CD4-positive, alpha-beta T cell treated with Interleukin-17A for 1 hour (primary cell): ENCODE measurements at regions not wholly inside any gene's neighbourhood (a gene's known extent, or its start where the extent isn't known, plus 50 kb on each side); places are given as distances from the start of the nearest gene placed in this dataset.
"Not testable (repeated sequence)": the region's sequence is repeated elsewhere in the genome, so short reads cannot be mapped to it uniquely, and the experiment has no call there.

Source experiments
- DNase-seq: peaks from one replicate; pipeline ENCODE4 v3.0.0-alpha.2; 2020

DNA sequence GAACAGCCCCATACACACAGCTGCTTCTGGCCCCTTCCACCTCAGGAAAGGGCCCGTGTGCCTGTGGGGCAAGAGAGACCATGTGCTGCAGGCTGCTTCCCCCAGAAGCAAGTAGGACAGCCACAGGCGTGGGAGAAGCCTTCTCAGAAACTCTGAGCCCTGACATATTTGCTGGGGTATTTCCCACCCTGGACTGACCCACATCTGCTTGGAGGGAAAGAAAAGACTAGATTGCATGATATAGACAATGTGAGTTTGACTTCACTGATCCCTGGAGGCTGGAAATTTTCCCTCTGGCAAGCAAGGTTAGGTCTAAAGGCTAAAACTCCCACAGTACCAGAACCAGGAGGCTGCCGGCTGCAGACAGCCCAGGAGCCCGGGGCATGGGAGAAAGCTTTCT is 213.3 kb upstream of the SSTR4 start:
- DNase-seq, result no peak

DNA sequence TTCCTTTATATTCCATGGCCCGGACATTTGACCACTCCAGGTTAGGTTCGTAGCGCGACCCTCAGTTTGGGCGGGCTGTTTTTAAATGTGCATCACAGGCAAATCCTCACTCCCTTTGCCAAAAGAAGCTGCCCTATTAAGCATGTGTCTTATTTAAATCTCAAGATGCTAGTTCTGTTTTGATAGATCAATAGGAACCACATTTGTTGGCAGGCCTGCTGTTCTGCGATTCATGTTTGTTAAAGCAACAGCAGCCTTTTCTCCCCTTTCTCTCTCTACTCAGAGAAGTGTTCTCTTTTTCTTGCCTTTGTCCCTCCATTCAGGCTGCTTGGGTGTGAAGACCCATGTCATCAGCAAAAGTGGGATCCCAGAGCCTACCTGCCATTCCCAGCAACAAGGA is 212.0 kb upstream of the SSTR4 start:
- no peak for DNase-seq

DNA sequence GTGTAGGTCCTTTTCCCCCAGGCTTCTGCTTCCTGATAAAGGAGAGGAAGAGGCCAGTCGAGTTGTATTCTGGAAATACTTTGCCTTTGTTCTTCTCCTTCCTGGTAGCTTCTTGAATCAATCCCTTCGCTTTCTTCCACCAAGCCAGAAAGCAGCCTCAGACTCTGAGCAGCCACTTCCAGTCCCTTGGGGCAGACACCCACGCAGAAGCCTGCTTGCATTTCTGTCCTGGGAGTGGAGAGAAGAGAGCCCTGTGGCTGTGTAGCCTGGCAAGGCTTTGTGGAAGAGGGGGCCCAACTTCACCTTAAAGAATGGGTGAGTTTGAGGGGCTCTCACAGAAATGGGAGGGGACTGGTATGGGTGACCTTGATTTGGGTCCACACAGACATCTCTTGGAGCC is 211.0 kb upstream of the SSTR4 start:
- DNase-seq, result no peak

DNA sequence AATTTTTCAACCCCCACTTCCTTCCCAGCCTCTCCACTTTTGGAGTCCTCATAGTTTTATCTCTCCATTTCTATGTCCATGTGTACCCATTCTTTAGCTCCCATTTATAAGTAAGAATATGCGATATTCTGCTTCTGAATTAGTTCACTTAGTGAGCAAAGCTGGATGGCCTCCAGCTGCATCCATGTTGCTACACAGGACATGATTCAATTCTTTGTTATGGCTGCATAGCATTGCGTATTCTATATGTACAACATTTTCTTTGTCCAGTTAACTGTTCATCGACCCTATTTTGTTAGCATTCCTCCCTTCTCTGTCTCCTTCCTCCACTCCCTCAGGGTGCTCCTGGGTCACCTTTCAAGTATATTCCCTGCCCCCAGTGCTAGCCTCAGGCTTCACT is 210.0 kb upstream of the SSTR4 start:
- DNase-seq, result no peak

DNA sequence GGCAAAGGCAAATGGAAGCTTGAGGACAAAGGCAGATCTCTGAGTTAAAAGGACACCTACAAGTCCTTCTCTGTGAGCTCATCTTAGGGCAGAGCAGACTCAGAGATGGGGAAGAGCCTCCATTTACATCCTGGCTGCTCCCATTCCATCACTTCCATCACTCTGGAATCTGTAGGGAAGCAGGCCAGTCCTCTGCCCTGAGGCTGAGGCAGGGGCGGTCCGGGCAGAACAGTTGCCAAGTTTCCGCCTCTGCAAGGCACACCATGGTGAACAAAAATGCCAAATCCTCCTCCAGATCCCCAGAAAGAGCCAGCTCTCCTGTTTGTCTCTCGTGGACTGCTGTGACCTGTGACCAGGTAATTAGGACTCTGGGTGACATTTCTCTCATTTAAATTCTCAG is 209.6 kb upstream of the SSTR4 start:
- no peak for DNase-seq

DNA sequence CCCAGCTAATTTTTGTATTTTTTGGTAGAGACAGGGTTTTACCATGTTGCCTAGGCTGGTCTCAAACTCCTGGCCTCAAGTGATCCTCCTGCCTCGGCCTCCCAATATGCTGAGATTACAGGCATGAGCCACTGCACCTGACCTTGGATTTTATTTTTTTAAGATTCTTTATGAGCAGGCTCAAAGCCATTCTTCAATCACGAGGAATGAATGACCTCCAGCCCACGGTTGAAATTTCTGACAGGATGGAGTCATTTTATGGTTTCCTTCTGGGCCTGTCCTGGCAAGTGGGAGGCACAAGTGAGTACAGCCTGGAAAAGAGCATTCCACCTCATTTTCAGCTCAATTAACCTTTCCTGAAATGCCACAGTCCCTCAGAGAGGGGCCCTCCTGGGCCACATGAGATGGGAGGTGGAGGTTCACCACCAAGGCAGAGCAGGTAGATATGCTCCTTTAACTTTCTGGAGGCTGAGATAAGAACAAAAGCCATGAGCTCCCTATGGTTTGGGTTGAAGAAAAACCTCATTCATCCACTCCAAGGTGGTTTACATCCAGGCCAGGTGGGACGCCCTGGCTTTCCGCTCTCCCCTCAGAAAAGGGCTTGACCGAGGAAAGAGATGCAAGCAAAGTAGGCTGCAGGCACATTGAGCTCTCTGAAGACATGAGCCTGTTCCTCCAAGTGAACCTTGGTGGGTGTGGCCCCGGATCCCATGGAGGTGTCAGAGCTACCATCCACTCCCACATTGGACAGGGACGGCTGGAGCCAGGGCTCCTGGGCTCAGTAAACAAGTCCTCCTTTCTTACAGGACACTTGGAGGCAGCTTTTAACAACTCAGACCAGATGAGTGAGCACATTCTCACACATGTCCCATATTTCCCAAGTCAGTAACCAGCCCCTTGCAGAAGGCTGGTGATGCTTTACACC is 208.5 kb upstream of the SSTR4 start:
- no peak for DNase-seq

DNA sequence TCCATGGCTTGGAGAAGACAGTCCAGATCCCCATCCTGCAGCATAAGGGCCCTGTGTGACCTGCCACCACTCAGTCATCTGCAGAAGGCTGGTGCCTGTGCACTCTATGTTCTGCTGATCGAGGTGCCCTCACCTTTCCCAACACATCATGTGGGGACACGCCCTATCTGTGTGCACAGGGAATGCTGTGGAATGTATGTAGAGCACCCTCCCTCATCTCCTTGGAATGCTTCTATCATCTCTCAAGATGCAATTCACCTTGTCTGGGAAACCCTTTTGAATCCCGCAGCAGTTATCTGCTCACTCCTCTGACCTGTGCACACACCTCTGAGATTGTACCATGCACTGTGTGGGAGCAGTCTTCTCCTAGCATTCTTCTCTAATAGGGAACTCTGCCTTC is 207.2 kb upstream of the SSTR4 start:
- no peak for DNase-seq

DNA sequence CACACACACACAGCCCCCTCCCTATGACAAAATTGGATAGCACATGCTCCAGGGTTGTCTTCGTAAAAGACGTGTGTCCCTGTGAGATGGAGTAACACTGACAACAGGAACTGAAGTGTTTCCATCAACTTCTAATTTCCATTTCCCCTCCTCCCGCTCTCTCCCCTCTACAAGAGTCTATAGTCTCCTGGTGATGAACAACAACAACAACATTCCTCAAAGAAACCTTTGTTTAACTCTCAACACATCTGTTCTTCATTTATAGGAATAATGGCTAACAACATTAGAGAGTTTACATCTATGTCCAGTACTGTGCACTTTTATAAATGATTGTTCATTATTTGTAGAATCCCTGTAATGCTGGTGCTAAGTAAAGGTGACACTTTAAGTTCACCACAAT is 205.8 kb upstream of the SSTR4 start:
- DNase-seq, result no peak

DNA sequence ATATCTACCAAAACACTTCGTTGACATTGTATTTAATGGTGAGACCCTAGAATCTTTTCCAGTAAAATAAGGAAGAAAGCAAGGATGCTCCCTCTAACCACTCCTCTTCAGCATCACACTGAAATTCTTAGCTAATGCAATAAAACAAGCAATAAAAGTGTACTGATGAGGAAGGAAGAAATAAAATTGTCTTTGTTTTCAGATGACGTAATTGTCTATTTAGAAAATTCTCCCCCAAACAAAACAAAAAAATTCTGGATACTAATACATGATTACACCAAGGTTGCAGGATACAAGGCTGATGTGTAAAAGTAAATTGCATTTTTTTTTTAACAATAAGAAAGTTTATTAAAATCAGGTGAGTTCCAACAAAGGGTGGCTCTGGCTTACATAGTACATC is 205.0 kb upstream of the SSTR4 start:
- DNase-seq, result no peak

DNA sequence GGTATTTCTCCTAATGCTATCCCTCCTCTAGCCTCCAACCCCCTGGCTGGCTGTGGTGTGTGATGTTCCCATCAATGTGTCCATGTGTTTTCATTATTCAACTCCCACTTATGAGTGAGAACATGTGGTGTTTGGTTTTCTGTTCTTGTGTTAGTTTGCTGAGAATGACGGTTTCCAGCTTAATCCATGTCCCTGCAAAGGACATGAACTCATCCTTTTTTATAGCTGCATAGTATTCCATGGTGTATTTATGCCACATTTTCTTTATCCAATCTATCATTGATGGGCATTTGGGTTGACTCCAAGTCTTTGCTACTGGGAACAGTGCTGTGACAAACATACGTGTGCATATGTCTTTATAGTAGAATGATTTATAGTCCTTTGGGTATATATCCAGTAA is 204.4 kb upstream of the SSTR4 start:
- not testable (repeated sequence) for DNase-seq

DNA sequence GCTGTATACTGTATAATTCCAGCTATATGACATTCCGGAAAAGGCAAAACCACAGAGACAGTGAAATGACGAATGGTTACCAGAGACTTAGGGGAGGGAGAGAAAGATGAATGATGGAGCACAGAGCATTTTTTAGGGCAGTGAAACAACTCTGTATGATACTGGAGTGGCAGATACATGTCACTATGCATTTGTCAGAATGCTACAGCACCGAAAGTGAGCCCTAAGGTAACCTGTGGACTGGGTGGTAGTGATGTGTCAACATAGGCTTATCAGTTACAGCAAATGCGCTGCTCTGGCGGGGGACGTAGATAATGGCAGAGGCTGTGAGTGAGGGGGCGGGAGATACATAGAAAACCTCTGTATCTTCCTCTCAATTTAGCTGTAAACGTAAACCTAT is 201.3 kb upstream of the SSTR4 start:
- DNase-seq, result no peak

DNA sequence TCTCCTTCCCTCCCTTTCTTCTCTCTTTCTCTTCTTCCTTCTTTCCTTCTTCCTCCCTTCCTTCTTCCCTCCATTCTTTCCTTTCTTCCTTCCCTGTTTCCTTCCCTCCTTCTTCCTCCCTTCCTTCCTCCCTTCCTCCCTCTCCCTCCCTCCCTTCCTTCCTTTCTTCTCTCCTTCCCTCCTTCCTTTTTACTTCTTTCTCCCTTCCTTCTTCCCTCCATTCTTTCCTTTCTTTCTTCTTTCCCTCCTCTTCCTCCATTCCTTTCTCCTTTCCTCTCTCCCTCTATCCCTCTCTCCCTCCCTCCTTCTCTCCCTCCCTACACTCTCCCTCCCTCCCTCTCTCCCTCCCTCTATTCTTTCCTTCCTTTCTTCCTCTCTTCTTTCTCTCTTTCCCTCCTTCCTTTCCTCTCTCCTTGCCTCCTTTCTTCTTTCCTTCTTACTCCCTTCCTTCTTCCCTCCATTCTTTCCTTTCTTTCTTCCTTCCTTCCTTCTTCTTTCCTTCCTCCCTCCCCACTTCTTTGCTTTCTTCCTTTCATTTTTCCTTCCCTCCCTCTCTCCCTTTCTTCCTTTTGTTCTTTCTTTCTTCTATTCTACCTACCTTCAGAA is 200.4 kb upstream of the SSTR4 start:
- DNase-seq, result no peak

DNA sequence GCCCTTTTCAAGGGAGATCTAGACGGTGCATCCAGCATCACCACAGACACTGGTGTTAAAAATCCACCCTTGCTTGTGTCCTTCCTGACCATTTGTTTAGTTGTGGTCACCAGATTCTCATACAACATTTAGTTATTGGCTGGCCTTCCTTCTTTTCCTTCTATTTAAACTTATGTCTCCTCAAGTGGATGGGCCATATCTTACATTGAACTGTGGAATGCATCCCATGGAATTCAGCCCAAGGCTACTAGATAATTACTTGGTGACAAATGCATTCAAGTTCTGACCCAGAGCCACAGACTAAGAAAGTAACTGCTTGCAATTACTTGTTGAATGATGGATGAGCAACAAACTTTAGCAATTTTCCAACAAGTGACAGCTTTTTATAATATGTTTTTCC is 198.9 kb upstream of the SSTR4 start:
- no peak for DNase-seq

DNA sequence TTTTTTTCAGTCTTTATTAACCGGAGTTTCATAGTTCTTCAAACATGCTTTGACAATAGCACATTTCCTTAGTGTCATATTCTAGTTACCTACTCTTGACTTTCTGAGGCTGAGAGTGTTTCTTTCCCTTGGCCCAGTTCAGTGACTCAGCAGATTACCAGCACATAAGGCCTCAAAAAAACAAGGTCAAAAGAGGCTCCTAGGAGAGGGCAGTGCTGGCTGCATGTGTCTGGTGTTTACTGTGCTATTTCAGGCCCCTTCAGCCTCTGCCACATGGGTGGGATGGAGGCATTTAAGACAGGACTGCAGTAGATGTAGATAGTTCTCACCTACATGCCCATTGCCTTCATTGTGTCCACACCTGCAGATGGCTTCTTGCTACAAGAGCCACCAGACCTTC is 198.2 kb upstream of the SSTR4 start:
- no peak for DNase-seq

DNA sequence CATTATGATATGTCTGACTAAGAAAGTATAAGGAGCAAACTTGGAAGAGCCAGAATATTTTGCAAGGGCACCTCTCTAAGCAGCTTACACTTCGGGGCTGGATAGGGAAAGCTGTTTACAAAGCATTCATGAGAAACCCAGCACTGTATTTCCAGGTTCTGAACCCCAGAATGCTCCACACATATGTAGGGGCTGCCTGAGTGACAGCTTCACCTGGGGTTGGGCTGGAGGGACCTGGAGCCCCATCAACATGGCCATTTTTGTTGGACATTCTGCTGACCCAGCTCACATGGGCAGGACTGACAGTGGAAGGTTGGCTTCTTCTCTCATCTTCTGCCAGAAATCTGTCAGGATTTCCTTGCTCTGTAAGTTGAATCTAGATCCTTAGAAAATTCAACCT is 197.1 kb upstream of the SSTR4 start:
- DNase-seq, result no peak

DNA sequence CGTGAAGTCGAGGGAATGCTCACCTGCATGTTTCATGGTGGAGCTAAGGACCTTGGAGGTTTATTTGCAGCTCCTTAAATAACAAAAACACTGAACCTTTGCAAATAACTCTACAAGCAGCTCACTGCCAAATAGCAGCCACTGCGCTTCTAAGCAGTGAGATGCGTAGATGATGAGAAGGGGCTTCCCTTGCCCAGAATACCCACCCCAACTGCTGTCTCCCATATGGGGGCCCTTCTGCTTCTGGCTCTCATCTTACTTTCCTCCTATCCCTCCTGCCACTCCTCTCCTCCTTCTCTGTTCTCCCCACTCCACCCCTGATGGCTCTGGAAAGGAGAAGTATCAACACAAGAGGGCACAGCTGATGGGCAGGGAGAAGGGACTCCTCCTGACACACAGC is 193.3 kb upstream of the SSTR4 start:
- no peak for DNase-seq

DNA sequence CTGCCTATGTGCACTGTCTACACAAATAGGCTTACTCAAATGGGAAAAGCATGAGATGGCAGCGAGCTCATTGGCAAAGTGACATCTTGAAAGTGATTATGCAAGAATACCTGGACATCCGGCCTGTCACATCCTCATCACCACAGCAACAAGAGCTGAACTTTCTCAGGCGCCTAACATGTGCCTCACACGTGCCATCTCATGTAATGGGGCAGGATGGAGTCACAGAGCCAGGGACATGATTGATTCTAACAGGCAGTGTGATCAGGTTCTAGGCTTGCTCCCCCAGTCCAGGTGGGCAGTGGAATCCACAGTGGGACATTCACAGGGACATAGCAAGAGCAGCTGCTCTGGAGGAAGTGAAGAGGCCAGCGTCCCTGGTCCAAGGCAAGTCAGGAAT is 192.3 kb upstream of the SSTR4 start:
- no peak for DNase-seq

DNA sequence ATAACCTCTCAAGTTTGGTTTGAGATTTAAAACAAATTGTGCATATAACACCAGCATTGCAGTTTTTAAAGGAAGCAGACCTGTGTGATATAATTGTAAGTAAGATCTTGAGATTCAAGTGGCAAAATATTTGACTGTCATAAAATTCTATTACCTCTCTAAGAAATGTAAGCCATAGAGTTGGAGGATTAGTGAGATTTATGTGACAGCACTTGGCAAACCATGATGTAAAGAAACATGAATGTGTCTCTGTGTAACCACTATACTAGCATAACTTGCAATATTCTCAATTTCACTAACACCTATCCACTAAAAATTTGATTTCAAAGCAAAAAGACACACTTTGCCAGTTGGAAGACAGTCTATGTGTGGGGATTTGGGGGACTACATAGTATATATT is 190.2 kb upstream of the SSTR4 start:
- no peak for DNase-seq

DNA sequence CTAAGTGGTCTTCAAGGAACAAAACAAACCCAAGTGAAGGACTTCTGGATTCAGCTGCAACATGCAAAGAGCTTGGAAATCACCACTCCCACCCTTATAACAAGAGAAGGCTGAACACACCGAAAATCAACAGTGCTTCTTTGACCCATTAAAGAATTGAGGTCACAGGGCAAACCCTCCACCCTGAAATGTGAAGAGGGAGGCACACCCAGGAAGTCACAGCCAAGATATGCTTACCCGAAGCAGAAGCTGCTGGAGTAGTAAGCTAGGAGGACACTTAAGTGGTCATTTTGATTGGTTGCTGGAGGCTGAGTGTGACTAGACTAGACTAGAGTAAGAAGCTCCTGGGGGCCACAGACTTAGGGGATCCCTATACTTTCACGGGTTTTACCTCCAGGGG is 188.2 kb upstream of the SSTR4 start:
- no peak for DNase-seq

DNA sequence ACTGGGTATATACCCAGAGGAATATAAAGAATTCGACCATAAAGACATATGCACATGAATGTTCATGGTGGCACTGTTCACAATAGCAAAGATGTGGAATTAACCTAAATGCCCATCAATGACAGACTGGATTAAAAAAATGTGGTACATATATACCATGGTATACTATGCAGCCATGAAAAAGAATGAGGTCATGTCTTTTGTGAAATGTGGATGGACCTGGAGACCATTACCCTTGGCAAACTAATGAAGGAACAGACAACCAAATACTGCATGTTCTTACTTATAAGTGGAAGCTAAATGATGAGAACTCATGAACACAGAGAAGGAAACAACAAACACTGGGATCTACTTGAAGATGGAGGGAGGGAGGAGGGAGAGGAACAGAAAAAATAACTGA is 186.7 kb upstream of the SSTR4 start:
- DNase-seq, result no peak

DNA sequence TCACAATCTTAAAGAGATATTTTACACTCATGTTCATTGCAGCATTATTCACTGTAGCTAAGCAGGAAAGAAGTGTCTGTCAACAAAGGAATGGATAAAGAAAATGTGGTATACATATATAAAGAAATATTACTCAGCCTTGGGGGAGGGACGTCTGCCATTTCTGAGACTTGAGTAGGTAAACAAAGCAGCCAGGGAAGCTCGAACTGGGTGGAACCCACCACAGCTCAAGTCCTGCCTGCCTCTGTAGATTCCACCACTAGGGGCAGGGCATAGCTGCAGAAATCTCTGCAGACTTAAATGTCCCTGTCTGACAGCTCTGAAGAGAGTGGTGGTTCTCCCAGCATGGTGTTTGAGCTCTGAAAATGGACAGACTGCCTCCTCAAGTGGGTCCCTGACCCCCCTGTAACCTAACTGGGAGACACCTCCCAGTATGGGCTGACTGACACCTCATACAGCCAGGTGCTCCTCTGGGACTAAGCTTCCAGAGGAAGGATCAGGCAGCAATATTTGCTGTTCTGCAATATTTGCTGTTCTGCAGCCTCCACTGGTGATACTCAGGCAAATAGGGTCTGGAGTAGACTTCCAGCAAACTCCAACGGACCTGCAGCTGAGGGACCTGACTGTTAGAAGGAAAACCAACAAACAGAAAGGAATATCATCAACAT is 183.3 kb upstream of the SSTR4 start:
- DNase-seq, result not testable (repeated sequence)

DNA sequence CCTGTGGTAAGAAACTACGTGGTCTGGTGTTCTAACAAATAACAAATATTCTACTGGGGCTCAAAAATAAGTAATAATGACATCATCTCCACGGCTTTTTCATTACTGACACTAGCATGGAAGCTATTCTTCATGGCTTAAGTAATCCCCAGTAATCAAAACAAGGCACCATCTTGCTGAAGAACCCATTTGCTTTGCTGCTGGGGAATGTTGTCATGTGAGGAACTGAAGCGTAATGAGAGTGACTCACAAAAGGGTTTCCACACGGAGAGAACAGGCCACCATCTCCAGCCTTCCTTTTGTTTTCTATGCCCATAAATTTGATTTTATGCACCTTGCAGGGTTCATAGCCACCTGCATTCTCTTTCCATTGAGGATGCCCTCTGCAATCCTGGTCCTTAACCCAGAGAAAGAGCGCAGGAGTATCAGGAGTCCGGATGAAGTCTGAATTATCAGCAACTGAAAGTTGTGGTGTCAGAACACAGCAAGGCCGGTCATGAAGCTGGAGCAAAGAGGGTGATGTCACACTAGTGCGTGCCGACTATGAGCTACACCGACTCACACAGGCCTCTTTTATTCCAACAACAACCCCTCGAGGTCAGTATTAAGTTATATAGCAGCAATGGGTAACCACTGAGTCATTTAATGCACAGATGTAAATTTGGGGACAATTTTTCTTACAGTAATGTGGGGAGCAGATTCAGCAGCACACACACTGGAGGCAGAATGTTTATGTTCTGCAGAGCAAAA is 173.7 kb upstream of the SSTR4 start:
- no peak for DNase-seq

DNA sequence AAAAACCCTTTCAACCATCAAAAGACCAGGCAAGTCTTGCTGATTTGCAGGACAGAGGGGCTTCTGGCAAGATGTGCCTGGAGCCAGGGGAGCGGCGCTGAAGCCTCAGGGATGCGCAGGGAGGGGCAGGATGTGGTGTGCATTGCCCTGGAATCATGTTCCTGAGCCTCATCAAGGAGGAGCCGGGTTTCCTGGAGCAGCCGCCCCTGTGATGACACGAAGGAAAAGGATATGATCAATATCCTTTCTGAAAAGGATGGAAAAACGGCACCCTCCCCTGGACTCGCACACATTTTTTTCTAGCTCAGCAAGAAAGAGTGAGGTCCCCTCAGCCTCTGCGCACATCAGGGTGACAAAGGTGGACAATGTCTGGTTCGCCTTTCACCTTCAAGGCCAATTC is 173.1 kb upstream of the SSTR4 start:
- no peak for DNase-seq
